ENCODE measurements at regions not wholly inside any gene's neighbourhood (a gene's known extent, or its start where the extent isn't known, plus 50 kb on each side); places are given as distances from the start of the nearest gene placed in this dataset.

GRCh38 chr9:120242116-120242811 is 337.7 kb downstream of the CDK5RAP2 start:
- intact Hi-C loops (cut with DNase I, micrococcal nuclease): no loop called here
- ATAC-seq: no peak

GRCh38 chr9:120236596-120236995 is 343.4 kb downstream of the CDK5RAP2 start:
- no peak for ATAC-seq
- intact Hi-C loops (cut with DNase I, micrococcal nuclease): no loop called here
- no peak for DNase-seq

More at GRCh38 chr9:120242116-120242811, 337.7 kb downstream of the CDK5RAP2 start:
- no peak for DNase-seq

- ATAC-seq (no peak), DNase-seq (no peak)
- intact Hi-C loops (cut with DNase I, micrococcal nuclease): no loop called here
These were observed 344.9 kb downstream of the CDK5RAP2 start for GRCh38 chr9:120235081-120235480.

- no peak for DNase-seq
- intact Hi-C loops (cut with DNase I, micrococcal nuclease): no loop called here
These were observed 349.7 kb downstream of the CDK5RAP2 start for GRCh38 chr9:120230227-120230626.

GRCh38 chr9:120221844-120222243 is 358.1 kb downstream of the CDK5RAP2 start:
- intact Hi-C loops (cut with DNase I, micrococcal nuclease): no loop called here
- DNase-seq: no peak
- no peak for ATAC-seq

More at GRCh38 chr9:120230227-120230626, 349.7 kb downstream of the CDK5RAP2 start:
- no peak for ATAC-seq

- no peak for ATAC-seq
- intact Hi-C loops (cut with DNase I, micrococcal nuclease): no loop called here
- no peak for DNase-seq
These were observed 365.6 kb downstream of the CDK5RAP2 start for GRCh38 chr9:120214332-120214731.

- no peak for ATAC-seq
- DNase-seq: no peak
- intact Hi-C loops (cut with DNase I, micrococcal nuclease): no loop called here
These were observed 367.1 kb downstream of the CDK5RAP2 start for GRCh38 chr9:120212853-120213200.

GRCh38 chr9:120212153-120212852 is 367.7 kb downstream of the CDK5RAP2 start:
- ATAC-seq: no peak
- DNase-seq: no peak
- intact Hi-C loops (cut with DNase I, micrococcal nuclease): no loop called here

GRCh38 chr9:120210274-120210673 is 369.7 kb downstream of the CDK5RAP2 start:
- ATAC-seq: no peak
- intact Hi-C loops (cut with DNase I, micrococcal nuclease): no loop called here
- no peak for DNase-seq

GRCh38 chr9:120202856-120203654 is 376.9 kb downstream of the CDK5RAP2 start:
- intact Hi-C loops (cut with DNase I, micrococcal nuclease): no loop called here
- DNase-seq: no peak
- no peak for ATAC-seq

GRCh38 chr9:120198027-120198426 is 381.9 kb downstream of the CDK5RAP2 start:
- ATAC-seq (no peak), DNase-seq (no peak)
- intact Hi-C loops (cut with DNase I, micrococcal nuclease): no loop called here

- intact Hi-C loops (cut with DNase I, micrococcal nuclease): no loop called here
- no peak for DNase-seq
- ATAC-seq: no peak
These were observed 382.4 kb downstream of the CDK5RAP2 start for GRCh38 chr9:120197605-120198004.

- no peak for ATAC-seq
- DNase-seq: no peak
These were observed 388.8 kb downstream of the CDK5RAP2 start for GRCh38 chr9:120191141-120191540.

GRCh38 chr9:120187758-120188157 is 392.2 kb downstream of the CDK5RAP2 start:
- ATAC-seq (no peak), DNase-seq (no peak)
- intact Hi-C loops (cut with DNase I, micrococcal nuclease): no loop called here

More at GRCh38 chr9:120191141-120191540, 388.8 kb downstream of the CDK5RAP2 start:
- intact Hi-C loops (cut with DNase I, micrococcal nuclease): no loop called here

- ATAC-seq (no peak), DNase-seq (no peak)
- intact Hi-C loops (cut with DNase I, micrococcal nuclease): no loop called here
These were observed 393.7 kb downstream of the CDK5RAP2 start for GRCh38 chr9:120186276-120186675.

- DNase-seq (no peak), ATAC-seq (no peak)
- intact Hi-C loops (cut with DNase I, micrococcal nuclease): no loop called here
These were observed 395.7 kb downstream of the CDK5RAP2 start for GRCh38 chr9:120184266-120184665.

GRCh38 chr9:120183615-120184014 is 396.4 kb downstream of the CDK5RAP2 start:
- DNase-seq (no peak), ATAC-seq (no peak)
- intact Hi-C loops (cut with DNase I, micrococcal nuclease): no loop called here

GRCh38 chr9:120182011-120182410 is 398.0 kb downstream of the CDK5RAP2 start:
- DNase-seq: no peak
- ATAC-seq: no peak
- intact Hi-C loops (cut with DNase I, micrococcal nuclease): no loop called here

- intact Hi-C loops (cut with DNase I, micrococcal nuclease): no loop called here
- ATAC-seq (no peak), DNase-seq (no peak)
These were observed 402.8 kb downstream of the CDK5RAP2 start for GRCh38 chr9:120177121-120177520.

GRCh38 chr9:120175031-120175430 is 404.9 kb downstream of the CDK5RAP2 start:
- ATAC-seq (no peak), DNase-seq (no peak)
- intact Hi-C loops (cut with DNase I, micrococcal nuclease): no loop called here

Data from left colon (tissue), 2 donors.